ENCODE measurements at regions not wholly inside any gene's neighbourhood (a gene's known extent, or its start where the extent isn't known, plus 50 kb on each side); places are given as distances from the start of the nearest gene placed in this dataset.

DNA sequence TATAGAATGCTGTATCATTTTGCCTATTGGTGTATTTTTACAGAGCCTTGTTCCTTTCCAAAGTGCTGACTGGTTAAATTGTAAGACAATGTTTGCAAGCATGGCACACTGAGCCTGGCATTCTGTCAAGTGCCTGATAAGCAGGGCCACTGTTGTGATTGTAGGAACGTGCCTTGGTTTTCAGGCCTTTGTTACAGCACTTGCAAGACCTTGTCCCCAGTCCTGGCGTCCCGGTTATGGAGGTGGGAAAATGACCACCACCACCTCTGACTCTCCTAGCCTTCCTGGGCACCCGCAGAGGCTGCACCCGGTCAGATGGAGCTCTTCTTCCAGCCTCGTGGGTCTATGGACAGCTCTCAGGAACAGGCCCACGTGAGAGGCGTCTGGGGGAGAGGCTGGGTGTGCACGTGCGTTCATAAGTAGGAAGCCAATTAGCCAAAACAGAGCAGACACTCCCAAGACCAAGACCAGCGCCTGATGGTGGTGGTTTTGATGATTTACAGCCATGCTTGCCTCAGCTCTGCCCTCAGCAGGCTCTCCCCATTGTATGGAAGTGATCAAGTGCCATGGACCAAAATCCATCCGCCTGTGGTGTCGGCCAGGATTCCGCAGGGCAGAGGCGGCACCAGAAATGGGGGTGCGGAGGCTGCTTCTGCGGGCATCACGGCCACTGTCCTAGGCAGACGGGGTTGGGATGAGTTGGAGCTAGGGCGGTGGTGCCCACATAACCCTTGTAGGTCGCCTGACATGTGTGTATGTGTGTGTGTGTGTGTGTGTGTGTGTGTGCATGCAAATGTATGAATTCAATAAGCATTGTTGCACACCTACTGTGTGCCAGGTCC is 89.8 kb downstream of the RTL6 start:
- Histone ChIP-seq H3K4me2 (no peak overlapping the region), H4K20me1 (ENCODE audit: insufficient read depth) (no peaks in the 10 kb centered on the region), H3K27me3 (ENCODE audit: insufficient read depth) (peaks cover 15% of the 10 kb centered on the region; the same call in 1 of the 2 replicates), H3F3A (replicated peaks; ENCODE audit: insufficient read depth) (no peaks in the 10 kb centered on the region), H3K9me2 (no peaks in the 10 kb centered on the region), H3K27ac (ENCODE audit: low read depth in 2 of 2, low read length in 1 of 2) (no peak overlapping the region), H3K9ac (no peak overlapping the region), H3K9me3 (no peaks in the 10 kb centered on the region), H3K36me3 (replicated peaks in 1 of 2; ENCODE audit: control insufficient read depth in 1 of 2, insufficient read depth in 2 of 2, low read length in 1 of 2) (no peaks in the 10 kb centered on the region), H3K79me2 (ENCODE audit: insufficient read depth) (no peaks in the 10 kb centered on the region), H2AFZ (ENCODE audit: low read depth) (no peak overlapping the region), H3K4me1 (ENCODE audit: control insufficient read depth in 1 of 2, insufficient read depth in 2 of 2, low read depth in 1 of 2, low read length in 1 of 2) (peaks cover 0 to 30% of the 10 kb centered on the region in 2 experiments; a peak in 1 of 4 replicates), H3K4me3 (ENCODE audit: low read depth in 2 of 2, low read length in 1 of 2) (no peak overlapping the region)
- ChIA-PET CTCF (interaction anchor here (0.7 to 1.3 kb wide), 3 partner anchors 9 to 415 kb away, joined by 3 read pairs; no protein-coding TSS in a partner anchor), POLR2A (no interaction called here)
- WGBS (ENCODE audit: low lambda C conversion rate) = 71% methylated on average over 17 of the region's 21 CpGs
- TF ChIP-seq RCOR1 (IDR thresholded peaks at IDR 0.05; ENCODE audit: low read length) (no peak), NRF1 (IDR thresholded peaks at IDR 0.05; ENCODE audit: low read depth, low read length) (no peak), ELF1 (IDR thresholded peaks at IDR 0.05) (no peak), RFX5 (IDR thresholded peaks at IDR 0.05; ENCODE audit: low read length) (no peak), GABPA (IDR thresholded peaks at IDR 0.05; ENCODE audit: low read depth) (no peak), EP300 (IDR thresholded peaks at IDR 0.05; ENCODE audit: borderline replicate concordance in 1 of 2, low read depth in 1 of 2, low read length in 1 of 2) (no peak), RAD21 (IDR thresholded peaks at IDR 0.05; ENCODE audit: low read length) (no peak), JUND (IDR thresholded peaks at IDR 0.05) (no peak), EZH2phosphoT487 (IDR thresholded peaks at IDR 0.05; ENCODE audit: borderline replicate concordance, low read depth) (no peak)
- TF ChIP-seq, protein P1, sequence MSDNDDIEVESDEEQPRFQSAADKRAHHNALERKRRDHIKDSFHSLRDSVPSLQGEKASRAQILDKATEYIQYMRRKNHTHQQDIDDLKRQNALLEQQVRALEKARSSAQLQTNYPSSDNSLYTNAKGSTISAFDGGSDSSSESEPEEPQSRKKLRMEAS (IDR thresholded peaks at IDR 0.05; ENCODE audit: low read depth) = no peak
- TF ChIP-seq, protein P2, sequence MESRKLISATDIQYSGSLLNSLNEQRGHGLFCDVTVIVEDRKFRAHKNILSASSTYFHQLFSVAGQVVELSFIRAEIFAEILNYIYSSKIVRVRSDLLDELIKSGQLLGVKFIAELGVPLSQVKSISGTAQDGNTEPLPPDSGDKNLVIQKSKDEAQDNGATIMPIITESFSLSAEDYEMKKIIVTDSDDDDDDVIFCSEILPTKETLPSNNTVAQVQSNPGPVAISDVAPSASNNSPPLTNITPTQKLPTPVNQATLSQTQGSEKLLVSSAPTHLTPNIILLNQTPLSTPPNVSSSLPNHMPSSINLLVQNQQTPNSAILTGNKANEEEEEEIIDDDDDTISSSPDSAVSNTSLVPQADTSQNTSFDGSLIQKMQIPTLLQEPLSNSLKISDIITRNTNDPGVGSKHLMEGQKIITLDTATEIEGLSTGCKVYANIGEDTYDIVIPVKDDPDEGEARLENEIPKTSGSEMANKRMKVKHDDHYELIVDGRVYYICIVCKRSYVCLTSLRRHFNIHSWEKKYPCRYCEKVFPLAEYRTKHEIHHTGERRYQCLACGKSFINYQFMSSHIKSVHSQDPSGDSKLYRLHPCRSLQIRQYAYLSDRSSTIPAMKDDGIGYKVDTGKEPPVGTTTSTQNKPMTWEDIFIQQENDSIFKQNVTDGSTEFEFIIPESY (IDR thresholded peaks at IDR 0.05; ENCODE audit: borderline replicate concordance, low read depth) = no peak
- TF ChIP-seq, protein P3, sequence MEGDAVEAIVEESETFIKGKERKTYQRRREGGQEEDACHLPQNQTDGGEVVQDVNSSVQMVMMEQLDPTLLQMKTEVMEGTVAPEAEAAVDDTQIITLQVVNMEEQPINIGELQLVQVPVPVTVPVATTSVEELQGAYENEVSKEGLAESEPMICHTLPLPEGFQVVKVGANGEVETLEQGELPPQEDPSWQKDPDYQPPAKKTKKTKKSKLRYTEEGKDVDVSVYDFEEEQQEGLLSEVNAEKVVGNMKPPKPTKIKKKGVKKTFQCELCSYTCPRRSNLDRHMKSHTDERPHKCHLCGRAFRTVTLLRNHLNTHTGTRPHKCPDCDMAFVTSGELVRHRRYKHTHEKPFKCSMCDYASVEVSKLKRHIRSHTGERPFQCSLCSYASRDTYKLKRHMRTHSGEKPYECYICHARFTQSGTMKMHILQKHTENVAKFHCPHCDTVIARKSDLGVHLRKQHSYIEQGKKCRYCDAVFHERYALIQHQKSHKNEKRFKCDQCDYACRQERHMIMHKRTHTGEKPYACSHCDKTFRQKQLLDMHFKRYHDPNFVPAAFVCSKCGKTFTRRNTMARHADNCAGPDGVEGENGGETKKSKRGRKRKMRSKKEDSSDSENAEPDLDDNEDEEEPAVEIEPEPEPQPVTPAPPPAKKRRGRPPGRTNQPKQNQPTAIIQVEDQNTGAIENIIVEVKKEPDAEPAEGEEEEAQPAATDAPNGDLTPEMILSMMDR (IDR thresholded peaks at IDR 0.05) = no peak
- DNase-seq = no peak

All from SK-N-SH (cell line).